DND-41 (cell line): ENCODE measurements at regions not wholly inside any gene's neighbourhood (a gene's known extent, or its start where the extent isn't known, plus 50 kb on each side); places are given as distances from the start of the nearest gene placed in this dataset.

ENCODE experiments used
- ATAC-seq: fragments of 200-7000 bp; cut with Tn5 transposase; 3 replicates; pipeline ENCODE4 v1.9.1; 2021; ENCODE audit warnings: low read depth; ENCODE audit not compliant: insufficient read depth
- DNase-seq: peaks from one replicate; pipeline ENCODE4 v3.0.0-alpha.2; 2020
- H2AFZ ChIP-seq: 2 replicates; pipeline ENCODE4 v1.6.0; 2012; ENCODE audit warnings: low read depth, low read length
- H3K27ac ChIP-seq: 2 replicates; pipeline ENCODE4 v1.5.1; 2012; ENCODE audit warnings: low read length, inconsistent platforms
- H3K27me3 ChIP-seq: fragments of 200-600 bp; sonication (generic); 2 replicates; pipeline ENCODE4 v1.6.0; 2012; ENCODE audit warnings: low read length, mild to moderate bottlenecking, inconsistent platforms; ENCODE audit not compliant: insufficient read depth, poor library complexity
- H3K36me3 ChIP-seq: 2 replicates; pipeline ENCODE4 v1.5.1; 2012; ENCODE audit warnings: low read length, inconsistent platforms; ENCODE audit not compliant: insufficient read depth
- H3K4me1 ChIP-seq: 2 replicates; pipeline ENCODE4 v1.5.1; 2012; ENCODE audit warnings: mild to moderate bottlenecking, low read length; ENCODE audit not compliant: insufficient read depth
- H3K4me2 ChIP-seq: 2 replicates; pipeline ENCODE4 v1.6.0; 2012; ENCODE audit warnings: mild to moderate bottlenecking, moderate library complexity, low read length, inconsistent platforms; ENCODE audit not compliant: insufficient read depth
- H3K4me3 ChIP-seq, 2 experiments: fragments of 200-600 bp in 1 of 2; shearing (Covaris generic) in 1 of 2; 2 replicates each; pipeline ENCODE4 v1.5.1; 2012 to 2016; ENCODE audit warnings: inconsistent platforms in 2 of 2, low read length in 2 of 2, mild to moderate bottlenecking in 2 of 2, low read depth in 1 of 2, moderate library complexity in 1 of 2
- H3K79me2 ChIP-seq: 2 replicates; pipeline ENCODE4 v1.6.0; 2012; ENCODE audit warnings: low read length, inconsistent platforms; ENCODE audit not compliant: insufficient read depth
- H3K9ac ChIP-seq: 2 replicates; pipeline ENCODE4 v1.6.0; 2012; ENCODE audit warnings: low read depth, mild to moderate bottlenecking, inconsistent platforms, low read length, moderate library complexity
- H3K9me3 ChIP-seq: 2 replicates; pipeline ENCODE4 v1.5.1; 2012; ENCODE audit warnings: low read length, moderate library complexity, mild to moderate bottlenecking, inconsistent platforms; ENCODE audit not compliant: insufficient read depth, severe bottlenecking
- H4K20me1 ChIP-seq: 2 replicates; pipeline ENCODE4 v1.6.0; 2012; ENCODE audit warnings: low read length; ENCODE audit not compliant: insufficient read depth
- CTCF ChIP-seq: IDR thresholded peaks from 2 replicates; pipeline ENCODE4 v1.5.1; 2012; ENCODE audit warnings: borderline replicate concordance, low read length, moderate library complexity, mild to moderate bottlenecking; ENCODE audit not compliant: poor library complexity, severe bottlenecking; ENCODE audit errors: extremely low read depth
- EZH2 ChIP-seq: IDR thresholded peaks from 3 replicates; pipeline ENCODE4 v1.6.1; 2012; ENCODE audit warnings: borderline replicate concordance, low read depth, mild to moderate bottlenecking, moderate library complexity, low read length, inconsistent platforms; ENCODE audit not compliant: severe bottlenecking

GRCh38 chr2:56960581-56960980, 776.8 kb downstream of the CCDC85A start:
- H4K20me1 ChIP-seq: no peaks in the 10 kb centered on the region
- no peak overlapping the region for H3K4me2 ChIP-seq
- no peaks in the 10 kb centered on the region for H3K9me3 ChIP-seq
- H3K36me3 ChIP-seq: no peaks in the 10 kb centered on the region
- no peaks in the 10 kb centered on the region for H3K79me2 ChIP-seq
- TF ChIP-seq CTCF (no peak), EZH2 (no peak)
- H3K4me3 ChIP-seq: no peak overlapping the region
- no peak overlapping the region for H2AFZ ChIP-seq
- no peak overlapping the region for H3K9ac ChIP-seq
- no peaks in the 10 kb centered on the region for H3K27me3 ChIP-seq
- H3K27ac ChIP-seq: no peak overlapping the region
- ATAC-seq: no peak
- DNase-seq: no peak
- H3K4me1 ChIP-seq: no peaks in the 10 kb centered on the region

- H2AFZ ChIP-seq: no peak overlapping the region
- H3K4me3 ChIP-seq: no peak overlapping the region
- H3K36me3 ChIP-seq: no peaks in the 10 kb centered on the region
- ATAC-seq (no peak), DNase-seq (no peak)
- H3K9ac ChIP-seq: no peak overlapping the region
- no peak overlapping the region for H3K27ac ChIP-seq
- TF ChIP-seq CTCF (no peak), EZH2 (no peak)
- H3K27me3 ChIP-seq: no peaks in the 10 kb centered on the region
- H4K20me1 ChIP-seq: no peaks in the 10 kb centered on the region
- no peak overlapping the region for H3K4me2 ChIP-seq
- H3K79me2 ChIP-seq: no peaks in the 10 kb centered on the region
- H3K4me1 ChIP-seq: no peaks in the 10 kb centered on the region
- H3K9me3 ChIP-seq: no peaks in the 10 kb centered on the region
Observed at GRCh38 chr2:56962673-56963072, 778.9 kb downstream of the CCDC85A start.

GRCh38 chr2:56969513-56969912, 785.7 kb downstream of the CCDC85A start:
- no peak overlapping the region for H3K4me3 ChIP-seq
- H3K79me2 ChIP-seq: no peaks in the 10 kb centered on the region
- H3K4me1 ChIP-seq: no peaks in the 10 kb centered on the region
- no peaks in the 10 kb centered on the region for H3K36me3 ChIP-seq
- H4K20me1 ChIP-seq: no peaks in the 10 kb centered on the region
- no peak for TF ChIP-seq EZH2
- no peak for TF ChIP-seq CTCF
- no peak for ATAC-seq
- no peak overlapping the region for H3K27ac ChIP-seq
- H3K27me3 ChIP-seq: no peaks in the 10 kb centered on the region
- no peak for DNase-seq
- H2AFZ ChIP-seq: no peak overlapping the region
- no peaks in the 10 kb centered on the region for H3K9me3 ChIP-seq
- no peak overlapping the region for H3K9ac ChIP-seq
- no peak overlapping the region for H3K4me2 ChIP-seq
